ENCODE measurements at regions not wholly inside any gene's neighbourhood (a gene's known extent, or its start where the extent isn't known, plus 50 kb on each side); places are given as distances from the start of the nearest gene placed in this dataset.

DNA sequence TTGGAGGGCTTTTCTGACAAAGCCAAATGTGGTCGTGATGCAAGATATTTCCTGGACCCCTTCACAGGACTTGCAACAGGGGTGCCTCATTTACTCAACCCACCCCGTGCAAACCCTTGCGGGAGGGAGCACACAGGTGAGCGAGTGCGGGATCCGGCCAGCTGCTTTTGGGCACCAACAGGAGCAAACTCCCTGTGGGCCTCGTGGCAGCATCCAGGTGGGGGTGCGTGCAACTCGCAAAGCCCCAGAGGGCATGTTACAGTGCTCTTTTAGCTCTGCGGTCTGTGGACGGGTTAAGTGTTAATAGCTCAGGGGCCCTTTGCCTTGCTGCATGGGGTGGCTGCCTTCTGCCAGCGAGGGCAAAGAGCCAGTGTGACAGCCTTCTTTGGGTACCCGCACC lies 707.6 kb upstream of the MDGA2 start:
- ChIA-PET CTCF (no interaction called here), POLR2A (no interaction called here)
- Histone ChIP-seq H3K27me3 (replicated peaks in 1 of 4; ENCODE audit: control extremely low read depth in 1 of 4, control insufficient read depth in 3 of 4, insufficient read depth in 4 of 4, low read length in 3 of 4) (no peaks in the 10 kb centered on the region), H3K27ac (ENCODE audit: low read length in 2 of 2) (no peak overlapping the region), H3K9ac (ENCODE audit: low read length) (no peak overlapping the region), H3K4me1 (ENCODE audit: control insufficient read depth in 2 of 2, insufficient read depth in 2 of 2, low read length in 2 of 2) (no peaks in the 10 kb centered on the region), H2AFZ (ENCODE audit: insufficient read depth, low read depth, low read length, poor library complexity, severe bottlenecking) (no peak overlapping the region), H3K9me3 (ENCODE audit: control extremely low read depth in 1 of 3, control insufficient read depth in 2 of 3, insufficient read depth in 1 of 3, low read length in 2 of 3) (no peaks in the 10 kb centered on the region), H3K36me3 (replicated peaks in 1 of 2; ENCODE audit: control extremely low read depth in 1 of 2, control insufficient read depth in 1 of 2, extremely low read depth in 1 of 2, insufficient read depth in 2 of 2, low read length in 1 of 2) (no peaks in the 10 kb centered on the region), H3K4me2 (replicated peaks; ENCODE audit: low read depth, low read length, poor library complexity, severe bottlenecking) (no peak overlapping the region), H3K4me3 (ENCODE audit: control extremely low read depth in 1 of 5, extremely low read depth in 1 of 5, insufficient read depth in 1 of 5, low read depth in 2 of 5, low read length in 4 of 5) (no peak overlapping the region), H4K20me1 (ENCODE audit: control insufficient read depth, insufficient read depth, low read length, poor library complexity, severe bottlenecking) (no peaks in the 10 kb centered on the region), H3K79me2 (ENCODE audit: control insufficient read depth, insufficient read depth, low read length) (no peaks in the 10 kb centered on the region)
- ATAC-seq (ENCODE audit: low read depth) (no peak), DNase-seq (no peak)
- Mint-ChIP-seq H3K27me3 (no peaks in the 10 kb centered on the region), H3K4me1 (no peaks in the 10 kb centered on the region), H3K27ac (no peak overlapping the region), H3K4me3 (no peak overlapping the region), H3K9me3 (ENCODE audit: insufficient read depth) (no peaks in the 10 kb centered on the region)
- intact Hi-C loops (cut with micrococcal nuclease): no loop called here
- TF ChIP-seq EZH2 (IDR thresholded peaks at IDR 0.05; ENCODE audit: borderline replicate concordance, insufficient read depth, low read depth, low read length, poor library complexity, severe bottlenecking): no peak
- TF ChIP-seq, protein P1, sequence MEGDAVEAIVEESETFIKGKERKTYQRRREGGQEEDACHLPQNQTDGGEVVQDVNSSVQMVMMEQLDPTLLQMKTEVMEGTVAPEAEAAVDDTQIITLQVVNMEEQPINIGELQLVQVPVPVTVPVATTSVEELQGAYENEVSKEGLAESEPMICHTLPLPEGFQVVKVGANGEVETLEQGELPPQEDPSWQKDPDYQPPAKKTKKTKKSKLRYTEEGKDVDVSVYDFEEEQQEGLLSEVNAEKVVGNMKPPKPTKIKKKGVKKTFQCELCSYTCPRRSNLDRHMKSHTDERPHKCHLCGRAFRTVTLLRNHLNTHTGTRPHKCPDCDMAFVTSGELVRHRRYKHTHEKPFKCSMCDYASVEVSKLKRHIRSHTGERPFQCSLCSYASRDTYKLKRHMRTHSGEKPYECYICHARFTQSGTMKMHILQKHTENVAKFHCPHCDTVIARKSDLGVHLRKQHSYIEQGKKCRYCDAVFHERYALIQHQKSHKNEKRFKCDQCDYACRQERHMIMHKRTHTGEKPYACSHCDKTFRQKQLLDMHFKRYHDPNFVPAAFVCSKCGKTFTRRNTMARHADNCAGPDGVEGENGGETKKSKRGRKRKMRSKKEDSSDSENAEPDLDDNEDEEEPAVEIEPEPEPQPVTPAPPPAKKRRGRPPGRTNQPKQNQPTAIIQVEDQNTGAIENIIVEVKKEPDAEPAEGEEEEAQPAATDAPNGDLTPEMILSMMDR (IDR thresholded peaks at IDR 0.05): no peak
- 92% methylated on average over 12 of the region's 13 CpGs for WGBS (ENCODE audit: insufficient coverage)

GRCh38 chr14:48378541-48378940 lies 703.1 kb upstream of the MDGA2 start:
- no peaks in the 10 kb centered on the region for H3K4me1 Mint-ChIP-seq
- Histone ChIP-seq H3K27ac (ENCODE audit: low read length in 2 of 2) (no peak overlapping the region), H3K4me3 (ENCODE audit: control extremely low read depth in 1 of 5, extremely low read depth in 1 of 5, insufficient read depth in 1 of 5, low read depth in 2 of 5, low read length in 4 of 5) (no peak overlapping the region), H3K4me1 (ENCODE audit: control insufficient read depth in 2 of 2, insufficient read depth in 2 of 2, low read length in 2 of 2) (no peaks in the 10 kb centered on the region), H3K9ac (ENCODE audit: low read length) (no peak overlapping the region), H3K27me3 (replicated peaks in 1 of 4; ENCODE audit: control extremely low read depth in 1 of 4, control insufficient read depth in 3 of 4, insufficient read depth in 4 of 4, low read length in 3 of 4) (no peaks in the 10 kb centered on the region), H3K79me2 (ENCODE audit: control insufficient read depth, insufficient read depth, low read length) (no peaks in the 10 kb centered on the region), H3K4me2 (replicated peaks; ENCODE audit: low read depth, low read length, poor library complexity, severe bottlenecking) (no peak overlapping the region), H3K9me3 (ENCODE audit: control extremely low read depth in 1 of 3, control insufficient read depth in 2 of 3, insufficient read depth in 1 of 3, low read length in 2 of 3) (no peaks in the 10 kb centered on the region), H4K20me1 (ENCODE audit: control insufficient read depth, insufficient read depth, low read length, poor library complexity, severe bottlenecking) (no peaks in the 10 kb centered on the region), H2AFZ (ENCODE audit: insufficient read depth, low read depth, low read length, poor library complexity, severe bottlenecking) (no peak overlapping the region), H3K36me3 (replicated peaks in 1 of 2; ENCODE audit: control extremely low read depth in 1 of 2, control insufficient read depth in 1 of 2, extremely low read depth in 1 of 2, insufficient read depth in 2 of 2, low read length in 1 of 2) (no peaks in the 10 kb centered on the region)
- H3K4me3 Mint-ChIP-seq: no peak overlapping the region
- DNase-seq: no peak
- POLR2A ChIA-PET: no interaction called here
- no peak for ATAC-seq (ENCODE audit: low read depth)
- WGBS (ENCODE audit: insufficient coverage): no CpG with 5 or more reads among the region's 1 CpG
- H3K27ac Mint-ChIP-seq: no peak overlapping the region
- intact Hi-C loops (cut with micrococcal nuclease): no loop called here
- TF ChIP-seq EZH2 (IDR thresholded peaks at IDR 0.05; ENCODE audit: borderline replicate concordance, insufficient read depth, low read depth, low read length, poor library complexity, severe bottlenecking): no peak
- TF ChIP-seq, protein P1 (IDR thresholded peaks at IDR 0.05): no peak
- CTCF ChIA-PET: no interaction called here
- H3K27me3 Mint-ChIP-seq: no peaks in the 10 kb centered on the region
- no peaks in the 10 kb centered on the region for H3K9me3 Mint-ChIP-seq (ENCODE audit: insufficient read depth)
